A549 (cell line): ENCODE measurements at regions not wholly inside any gene's neighbourhood (a gene's known extent, or its start where the extent isn't known, plus 50 kb on each side); places are given as distances from the start of the nearest gene placed in this dataset.
A peak's percentile ranks its signal among the peaks of the same experiment; 100 is the strongest.

Experiments used
- ATAC-seq, 2 experiments: fragments of 200-7000 bp in 1 of 2; fragments of >200 bp in 1 of 2; cut with Nextera tagmentation in 1 of 2; cut with Tn5 transposase in 1 of 2; 3 replicates each; pipeline versions ENCODE4 v1.8.0 to v1.9.1; 2018 to 2020; ENCODE audit warnings: mild to moderate bottlenecking in 1 of 2, moderate library complexity in 1 of 2
- CTCF ChIA-PET: fragments of 300-600 bp; sonication (Branson Sonifier 250); formaldehyde crosslinking; extraction: SDS; loops from one replicate; lab custom pipeline; 2021; ENCODE audit warnings: antibody characterized with exemption, inconsistent platforms; lab: Yijun Ruan, JAX
- POLR2A ChIA-PET: fragments of 350-600 bp; formaldehyde crosslinking; extraction: SDS; loops from one replicate; lab custom pipeline; 2021; ENCODE audit warnings: antibody characterized with exemption, inconsistent platforms; lab: Yijun Ruan, JAX
- DNase-seq, 2 experiments: peaks; one replicate each; pipeline versions ENCODE4 v3.0.0 to v3.0.0-alpha.2; 2011 to 2016; ENCODE audit warnings: low read depth in 1 of 2, low spot score in 1 of 2
- FAIRE-seq: peaks from 2 replicates; lab custom pipeline; 2011; peaks lifted over from hg19 to GRCh38; lab: Jason Lieb, UNC
- H3K27ac ChIP-seq, 2 experiments: fragments of >200 bp; sonication (Bioruptor Twin); formaldehyde crosslinking; 3 replicates each; pipeline ENCODE4 v1.5.1; 2016 to 2017
- H3K4me1 ChIP-seq: fragments of >200 bp; sonication (Bioruptor Twin); formaldehyde crosslinking; 3 replicates; pipeline ENCODE4 v1.6.1; 2016
- H3K4me2 ChIP-seq: fragments of >200 bp; sonication (Bioruptor Twin); formaldehyde crosslinking; 3 replicates; pipeline ENCODE4 v1.6.1; 2016
- H3K4me3 ChIP-seq: fragments of >200 bp; sonication (Bioruptor Twin); formaldehyde crosslinking; 3 replicates; pipeline ENCODE4 v1.5.1; 2016
- H3K9me3 ChIP-seq: fragments of >200 bp; sonication (Bioruptor Twin); formaldehyde crosslinking; 3 replicates; pipeline ENCODE4 v1.6.1; 2016
- BCL3 ChIP-seq: fragments of >200 bp; sonication (Bioruptor Twin); formaldehyde crosslinking; IDR thresholded peaks from 3 replicates; pipeline ENCODE4 v1.6.1; 2016
- CBX8 ChIP-seq: fragments of 200-600 bp; sonication (generic); IDR thresholded peaks from 2 replicates; pipeline ENCODE4 v1.6.1; 2016
- CEBPB ChIP-seq, 2 experiments: fragments of >200 bp in 1 of 2; sonication (Bioruptor Twin) in 1 of 2; formaldehyde crosslinking in 1 of 2; IDR thresholded peaks; 2 replicates each; pipeline ENCODE4 v1.6.1; 2012 to 2016
- CHD2 ChIP-seq: fragments of 150-350 bp; IDR thresholded peaks from 2 replicates; pipeline ENCODE4 v1.6.1; 2014; ENCODE audit warnings: low read length; ENCODE audit not compliant: partially characterized antibody
- CHD4 ChIP-seq: fragments of 200-600 bp; sonication (generic); IDR thresholded peaks from 2 replicates; pipeline ENCODE4 v1.6.1; 2016; ENCODE audit warnings: antibody characterized with exemption, mild to moderate bottlenecking, borderline replicate concordance
- EHMT2 ChIP-seq: fragments of 200-600 bp; sonication (generic); IDR thresholded peaks from 2 replicates; pipeline ENCODE4 v1.6.1; 2016; ENCODE audit warnings: antibody characterized with exemption, low read depth, mild to moderate bottlenecking, moderate library complexity
- EP300 ChIP-seq, 2 experiments: fragments of >200 bp; sonication (Bioruptor Twin); formaldehyde crosslinking; IDR thresholded peaks; 2 replicates in 1 of 2; 3 replicates in 1 of 2; pipeline ENCODE4 v1.6.1; 2016 to 2017
- FOSB ChIP-seq: fragments of 250-450 bp; sonication (Bioruptor Pico); IDR thresholded peaks from 2 replicates; pipeline ENCODE4 v1.5.0; 2020; ENCODE audit warnings: mild to moderate bottlenecking, moderate library complexity
- GATA3 ChIP-seq: IDR thresholded peaks from 2 replicates; pipeline ENCODE4 v1.6.1; 2012; ENCODE audit warnings: borderline replicate concordance
- HEYL ChIP-seq: fragments of 250-450 bp; sonication (Bioruptor Pico); IDR thresholded peaks from 2 replicates; pipeline ENCODE4 v1.8.0; 2021; ENCODE audit warnings: mild to moderate bottlenecking, moderate library complexity
- HOXB13 ChIP-seq: fragments of 250-450 bp; sonication (Bioruptor Pico); IDR thresholded peaks from 2 replicates; pipeline ENCODE4 v1.5.0; 2020; ENCODE audit warnings: low read depth, mild to moderate bottlenecking, moderate library complexity
- HOXB5 ChIP-seq: fragments of 250-450 bp; sonication (Bioruptor Pico); IDR thresholded peaks from 2 replicates; pipeline ENCODE4 v1.5.0; 2020; ENCODE audit warnings: mild to moderate bottlenecking, moderate library complexity
- KDM1A ChIP-seq: fragments of 200-600 bp; sonication (generic); IDR thresholded peaks from 2 replicates; pipeline ENCODE4 v1.6.1; 2016; ENCODE audit warnings: low read depth, mild to moderate bottlenecking
- KDM5A ChIP-seq: fragments of 200-600 bp; sonication (generic); IDR thresholded peaks from 2 replicates; pipeline ENCODE4 v1.6.1; 2016; ENCODE audit warnings: antibody characterized with exemption, mild to moderate bottlenecking
- MAX ChIP-seq: IDR thresholded peaks from 2 replicates; pipeline ENCODE4 v1.6.1; 2012
- PHF8 ChIP-seq: fragments of 200-600 bp; sonication (generic); IDR thresholded peaks from 2 replicates; pipeline ENCODE4 v1.6.1; 2016; ENCODE audit warnings: low read depth, mild to moderate bottlenecking, antibody characterized with exemption, moderate library complexity, borderline replicate concordance
- POLR2A ChIP-seq: IDR thresholded peaks from 2 replicates; pipeline ENCODE4 v1.6.1; 2012; ENCODE audit warnings: mild to moderate bottlenecking, low read length
- POLR2AphosphoS2 ChIP-seq: conservative IDR thresholded peaks from 2 replicates; pipeline ENCODE4 v1.6.1; 2012; ENCODE audit warnings: low read length, improper control_type of control experiment, inconsistent platforms
- RCOR1 ChIP-seq: fragments of 150-350 bp; IDR thresholded peaks from 2 replicates; pipeline ENCODE4 v1.6.1; 2014; ENCODE audit warnings: antibody characterized with exemption, low read length, low read depth
- REST ChIP-seq: fragments of 200-600 bp; sonication (generic); IDR thresholded peaks from 2 replicates; pipeline ENCODE4 v1.6.1; 2016; ENCODE audit warnings: antibody characterized with exemption, mild to moderate bottlenecking, moderate library complexity
- SREBF2 ChIP-seq: fragments of 450-650 bp; IDR thresholded peaks from 2 replicates; pipeline ENCODE4 v1.6.1; 2014; ENCODE audit warnings: mild to moderate bottlenecking, moderate library complexity
- ZC3H11A ChIP-seq: fragments of 450-650 bp; IDR thresholded peaks from 2 replicates; pipeline ENCODE4 v1.6.1; 2014; ENCODE audit warnings: antibody characterized with exemption, mild to moderate bottlenecking
- ZFP36 ChIP-seq: fragments of 450-650 bp; IDR thresholded peaks from 2 replicates; pipeline ENCODE4 v1.6.1; 2014; ENCODE audit warnings: borderline replicate concordance; ENCODE audit not compliant: partially characterized antibody
- ZNF302 ChIP-seq: fragments of 250-450 bp; sonication (Bioruptor Pico); IDR thresholded peaks from 2 replicates; pipeline ENCODE4 v1.9.0; 2021; ENCODE audit warnings: inconsistent platforms, mild to moderate bottlenecking, moderate library complexity
- WGBS: methylation state at CpG from one replicate; pipeline ENCODE4 v1.1.6; 2017; ENCODE audit errors: missing lambda C conversion rate; 5-methylcytosine and 5-hydroxymethylcytosine counted together
- TF ChIP-seq, protein P1 (sequence below): fragments of 250-450 bp; sonication (Bioruptor Pico); IDR thresholded peaks from 2 replicates; pipeline ENCODE4 v1.5.0; 2020; ENCODE audit warnings: low read depth, mild to moderate bottlenecking, moderate library complexity

GRCh38 chr5:29099585-29099984 lies 2061.2 kb upstream of the CDH9 start:
- TF ChIP-seq CBX8 = no peak
- no peak for TF ChIP-seq KDM5A
- TF ChIP-seq KDM1A = no peak
- TF ChIP-seq BCL3 = no peak
- no peak for TF ChIP-seq CHD2
- TF ChIP-seq HEYL (CRISPR knock-in tag) = no peak
- TF ChIP-seq CHD4 = no peak
- no peak for TF ChIP-seq ZNF302
- no peak for TF ChIP-seq SREBF2
- no peak for TF ChIP-seq RCOR1
- no peak for TF ChIP-seq EP300 (IDR thresholded peaks at IDR 0.05)
- TF ChIP-seq CEBPB (IDR thresholded peaks at IDR 0.05) = no peak
- TF ChIP-seq REST = no peak
- TF ChIP-seq POLR2A = no peak
- TF ChIP-seq GATA3 = no peak
- no peak for TF ChIP-seq ZC3H11A
- no peak for TF ChIP-seq ZFP36
- no peak for TF ChIP-seq HOXB13 (CRISPR knock-in tag)
- DNase-seq (no peak), ATAC-seq (no peak), FAIRE-seq (no peak)
- POLR2A ChIA-PET = no interaction called here
- H3K27ac ChIP-seq = no peak overlapping the region
- no peak overlapping the region for H3K4me2 ChIP-seq
- no peak overlapping the region for H3K4me3 ChIP-seq
- 86% methylated on average over 3 of the region's 3 CpGs for WGBS
- no peaks in the 10 kb centered on the region for H3K9me3 ChIP-seq
- no peaks in the 10 kb centered on the region for H3K4me1 ChIP-seq
- CTCF ChIA-PET = no interaction called here

DNA sequence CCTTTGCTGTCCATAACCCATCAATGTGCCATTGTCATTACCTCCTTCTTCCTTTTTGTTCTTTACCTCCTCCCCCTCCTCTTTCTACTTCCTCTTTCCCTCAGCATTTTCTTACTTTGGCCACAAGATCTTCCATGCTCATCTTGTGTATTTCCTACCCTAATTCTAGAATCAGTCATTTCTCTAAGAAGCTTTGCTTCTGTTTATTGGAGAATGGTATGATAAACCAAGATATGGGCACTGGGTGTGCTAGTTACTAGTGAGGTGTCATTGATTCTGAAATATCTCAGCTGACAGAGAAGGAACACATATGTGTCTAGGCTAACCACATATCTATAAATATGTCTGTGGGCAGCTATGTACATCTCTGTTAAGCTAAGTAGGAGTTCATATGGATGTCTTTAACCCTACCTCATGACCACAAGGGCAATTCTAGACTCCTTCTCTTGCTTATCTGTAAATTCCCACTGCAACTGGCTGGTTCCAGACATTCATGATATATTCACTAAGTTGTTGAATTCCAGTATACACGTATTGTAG lies 2051.3 kb upstream of the CDH9 start:
- no peak for FAIRE-seq
- Histone ChIP-seq H3K4me2 (no peak overlapping the region), H3K27ac (no peak overlapping the region), H3K9me3 (no peaks in the 10 kb centered on the region), H3K4me1 (peaks cover 10% of the 10 kb centered on the region; the same call in 2 of the 3 replicates), H3K4me3 (no peak overlapping the region)
- no peak for DNase-seq
- WGBS = 41% methylated on average over 1 of the region's 1 CpG
- POLR2A ChIA-PET = no interaction called here
- no peak for TF ChIP-seq KDM1A
- TF ChIP-seq MAX = no peak
- TF ChIP-seq FOSB = no peak
- TF ChIP-seq, protein P1, sequence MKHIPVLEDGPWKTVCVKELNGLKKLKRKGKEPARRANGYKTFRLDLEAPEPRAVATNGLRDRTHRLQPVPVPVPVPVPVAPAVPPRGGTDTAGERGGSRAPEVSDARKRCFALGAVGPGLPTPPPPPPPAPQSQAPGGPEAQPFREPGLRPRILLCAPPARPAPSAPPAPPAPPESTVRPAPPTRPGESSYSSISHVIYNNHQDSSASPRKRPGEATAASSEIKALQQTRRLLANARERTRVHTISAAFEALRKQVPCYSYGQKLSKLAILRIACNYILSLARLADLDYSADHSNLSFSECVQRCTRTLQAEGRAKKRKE (CRISPR knock-in tag) = no peak
- CTCF ChIA-PET = no interaction called here
- no peak for ATAC-seq

- no peak for DNase-seq
- H3K9me3 ChIP-seq = no peaks in the 10 kb centered on the region
- 28% methylated on average over 2 of the region's 2 CpGs for WGBS
- ATAC-seq = no peak
- H3K27ac ChIP-seq = no peak overlapping the region
- no peak for FAIRE-seq
- H3K4me1 ChIP-seq = peaks cover 5% of the 10 kb centered on the region; the same call in 1 of the 3 replicates
- peak overlapping the region; percentile 15; the same call in 1 of the 3 replicates for H3K4me2 ChIP-seq
- CTCF ChIA-PET = no interaction called here
- H3K4me3 ChIP-seq = no peak overlapping the region
- POLR2A ChIA-PET = no interaction called here
- TF ChIP-seq CEBPB (IDR thresholded peaks at IDR 0.05) (no peak), HOXB5 (CRISPR knock-in tag) (no peak), CHD2 (no peak), EHMT2 (no peak), PHF8 (no peak), KDM1A (no peak), POLR2AphosphoS2 (no peak), EP300 (IDR thresholded peaks at IDR 0.05) (no peak), REST (no peak), FOSB (no peak)
- TF ChIP-seq, protein P1 (CRISPR knock-in tag) = no peak
Observed at GRCh38 chr5:29085142-29085541, 2046.8 kb upstream of the CDH9 start.
